Mesenchymal stem cell (in vitro differentiated cells and primary cell): ENCODE measurements at regions not wholly inside any gene's neighbourhood (a gene's known extent, or its start where the extent isn't known, plus 50 kb on each side); places are given as distances from the start of the nearest gene placed in this dataset.
A peak's percentile ranks its signal among the peaks of the same experiment; 100 is the strongest.

Source experiments
- DNase-seq: peaks from one replicate; pipeline ENCODE4 v3.0.0-alpha.2; 2013
- H2AFZ ChIP-seq: one replicate; pipeline ENCODE4 v1.6.1; 2013; ENCODE audit warnings: low read depth, mild to moderate bottlenecking, control low read depth, inconsistent platforms, low read length, moderate library complexity
- H2AK5ac ChIP-seq: 2 replicates; pipeline ENCODE4 v1.6.1; 2013; ENCODE audit warnings: low read length, moderate library complexity, mild to moderate bottlenecking, inconsistent platforms; ENCODE audit not compliant: severe bottlenecking
- H2BK120ac ChIP-seq: one replicate; pipeline ENCODE4 v1.6.1; 2013; ENCODE audit warnings: low read depth, mild to moderate bottlenecking, inconsistent platforms, low read length, moderate library complexity
- H2BK12ac ChIP-seq, 2 experiments: one replicate each; pipeline ENCODE4 v1.6.1; 2013; ENCODE audit warnings: inconsistent platforms in 2 of 2, low read length in 2 of 2, mild to moderate bottlenecking in 2 of 2, moderate library complexity in 2 of 2, control low read depth in 1 of 2
- H2BK15ac ChIP-seq: one replicate; pipeline ENCODE4 v1.6.1; 2013; ENCODE audit warnings: mild to moderate bottlenecking, low read depth, inconsistent platforms; ENCODE audit not compliant: poor library complexity, severe bottlenecking
- H2BK5ac ChIP-seq: 2 replicates; pipeline ENCODE4 v1.6.1; 2013; ENCODE audit warnings: low read depth, mild to moderate bottlenecking, low read length, control low read depth, inconsistent platforms; ENCODE audit not compliant: poor library complexity, severe bottlenecking
- H3K14ac ChIP-seq, 2 experiments: one replicate each; pipeline ENCODE4 v1.6.1; 2013; ENCODE audit warnings: inconsistent platforms in 2 of 2, low read length in 2 of 2, control low read depth in 1 of 2, mild to moderate bottlenecking in 1 of 2, moderate library complexity in 1 of 2
- H3K18ac ChIP-seq, 2 experiments: one replicate each; pipeline ENCODE4 v1.6.1; 2013; ENCODE audit warnings: inconsistent platforms in 2 of 2, low read length in 2 of 2, control low read depth in 1 of 2, low read depth in 1 of 2, mild to moderate bottlenecking in 1 of 2
- H3K23ac ChIP-seq, 2 experiments: one replicate each; pipeline ENCODE4 v1.6.1; 2013; ENCODE audit warnings: inconsistent platforms in 2 of 2, low read length in 2 of 2, mild to moderate bottlenecking in 2 of 2, moderate library complexity in 2 of 2, control low read depth in 1 of 2
- H3K27ac ChIP-seq: 2 replicates; pipeline ENCODE4 v1.5.1; 2013; ENCODE audit warnings: mild to moderate bottlenecking, moderate library complexity, low read length, control low read depth, inconsistent platforms; ENCODE audit not compliant: poor library complexity, severe bottlenecking
- H3K27me3 ChIP-seq, 2 experiments: 2 replicates each; pipeline versions ENCODE4 v1.6.1 to v1.7.0; 2013; ENCODE audit warnings: low read length in 2 of 2, mild to moderate bottlenecking in 2 of 2, moderate library complexity in 2 of 2, control low read depth in 1 of 2, inconsistent platforms in 1 of 2; ENCODE audit not compliant: control insufficient read depth in 1 of 2, insufficient read depth in 1 of 2
- H3K36me3 ChIP-seq, 2 experiments: 2 replicates each; pipeline versions ENCODE4 v1.6.1 to v1.7.0; 2013; ENCODE audit warnings: low read length in 2 of 2, control low read depth in 1 of 2, inconsistent platforms in 1 of 2, low read depth in 1 of 2, mild to moderate bottlenecking in 1 of 2; ENCODE audit not compliant: insufficient read depth in 2 of 2, control insufficient read depth in 1 of 2
- H3K4ac ChIP-seq, 2 experiments: one replicate each; pipeline ENCODE4 v1.6.1; 2013; ENCODE audit warnings: inconsistent platforms in 2 of 2, low read length in 2 of 2, mild to moderate bottlenecking in 2 of 2, moderate library complexity in 2 of 2, control low read depth in 1 of 2, low read depth in 1 of 2
- H3K4me1 ChIP-seq: 2 replicates; pipeline ENCODE4 v1.6.1; 2013; ENCODE audit warnings: low read depth, low read length, control low read depth; ENCODE audit not compliant: control insufficient read depth, insufficient read depth
- H3K4me2 ChIP-seq: 2 replicates; pipeline ENCODE4 v1.6.1; 2013; ENCODE audit warnings: low read length, mild to moderate bottlenecking, inconsistent platforms; ENCODE audit not compliant: poor library complexity, severe bottlenecking
- H3K4me3 ChIP-seq, 2 experiments: 2 replicates each; pipeline versions ENCODE4 v1.5.1 to v1.7.0; 2013; ENCODE audit warnings: low read length in 2 of 2, mild to moderate bottlenecking in 2 of 2, control low read depth in 1 of 2, low read depth in 1 of 2; ENCODE audit not compliant: insufficient read depth in 1 of 2
- H3K79me1 ChIP-seq: replicated peaks from 2 replicates; pipeline ENCODE4 v1.6.1; 2013; ENCODE audit warnings: mild to moderate bottlenecking, control low read depth, low read length, inconsistent platforms; ENCODE audit not compliant: poor library complexity, severe bottlenecking
- H3K9ac ChIP-seq: 2 replicates; pipeline ENCODE4 v1.7.0; 2013; ENCODE audit warnings: mild to moderate bottlenecking, low read length, moderate library complexity
- H3K9me3 ChIP-seq: 2 replicates; pipeline ENCODE4 v1.7.0; 2013; ENCODE audit warnings: mild to moderate bottlenecking, low read length; ENCODE audit not compliant: control insufficient read depth
- H4K8ac ChIP-seq: one replicate; pipeline ENCODE4 v1.6.1; 2013; ENCODE audit warnings: inconsistent platforms, mild to moderate bottlenecking, low read length, moderate library complexity
- H4K91ac ChIP-seq: one replicate; pipeline ENCODE4 v1.6.1; 2013; ENCODE audit warnings: mild to moderate bottlenecking, low read length, inconsistent platforms
- WGBS: methylation state at CpG from one replicate; pipeline ENCODE4 v1.1.7; 2013; ENCODE audit warnings: mixed read lengths; 5-methylcytosine and 5-hydroxymethylcytosine counted together

- peak overlapping the region in 1 of 2 experiments; percentile 63 for H3K14ac ChIP-seq
- DNase-seq, result peak; percentile 97
- peak overlapping the region in 1 of 2 experiments; percentile 26 for H3K4me3 ChIP-seq
- H4K91ac ChIP-seq, result peak overlapping the region; percentile 91
- WGBS, result 39% methylated on average over 20 of the region's 25 CpGs
- H3K4ac ChIP-seq, result peak overlapping the region; percentile 45 to 76
- H3K18ac ChIP-seq, result peak overlapping the region; percentile 91 to 96
- H2BK12ac ChIP-seq, result peak overlapping the region; percentile 80 to 81
- H3K23ac ChIP-seq, result no peak overlapping the region
- no peaks in the 10 kb centered on the region for H3K9me3 ChIP-seq
- H2BK5ac ChIP-seq, result no peak overlapping the region
- H2BK120ac ChIP-seq, result no peak overlapping the region
- H3K36me3 ChIP-seq, result no peaks in the 10 kb centered on the region
- no peak overlapping the region for H3K27ac ChIP-seq
- H2BK15ac ChIP-seq, result peak overlapping the region; percentile 87
- H2AFZ ChIP-seq, result peak overlapping the region; percentile 20
- H2AK5ac ChIP-seq, result no peak overlapping the region
- peak overlapping the region; percentile 81 for H3K9ac ChIP-seq
- H4K8ac ChIP-seq, result peak overlapping the region; percentile 90
- peaks cover 4 to 5% of the 10 kb centered on the region in 2 experiments for H3K27me3 ChIP-seq
- H3K4me1 ChIP-seq, result peaks cover 11% of the 10 kb centered on the region
- no peak overlapping the region for H3K4me2 ChIP-seq
- no peaks in the 10 kb centered on the region for H3K79me1 ChIP-seq
These were observed 124.2 kb downstream of the LY86 start for GRCh38 chr6:6712449-6713403.

GRCh38 chr6:6713657-6714056, 125.1 kb downstream of the LY86 start:
- peak; percentile 69 for DNase-seq
- no peak overlapping the region for H2AFZ ChIP-seq
- H3K9ac ChIP-seq, result peak overlapping the region; percentile 81
- no peak overlapping the region for H2BK15ac ChIP-seq
- peak overlapping the region in 1 of 2 experiments; percentile 26 for H3K4me3 ChIP-seq
- no peak overlapping the region for H2AK5ac ChIP-seq
- no peaks in the 10 kb centered on the region for H3K79me1 ChIP-seq
- no peak overlapping the region for H3K27ac ChIP-seq
- H3K4ac ChIP-seq, result no peak overlapping the region
- no peak overlapping the region for H4K8ac ChIP-seq
- no peak overlapping the region for H3K23ac ChIP-seq
- H3K27me3 ChIP-seq, result peaks cover 4 to 5% of the 10 kb centered on the region in 2 experiments
- no peak overlapping the region for H2BK12ac ChIP-seq
- H3K18ac ChIP-seq, result peak overlapping the region in 1 of 2 experiments; percentile 88
- no peak overlapping the region for H4K91ac ChIP-seq
- no peak overlapping the region for H2BK5ac ChIP-seq
- peaks cover 11% of the 10 kb centered on the region for H3K4me1 ChIP-seq
- H3K14ac ChIP-seq, result no peak overlapping the region
- no peak overlapping the region for H3K4me2 ChIP-seq
- no peaks in the 10 kb centered on the region for H3K36me3 ChIP-seq
- H3K9me3 ChIP-seq, result no peaks in the 10 kb centered on the region
- WGBS, result 63% methylated on average over 9 of the region's 9 CpGs
- no peak overlapping the region for H2BK120ac ChIP-seq

GRCh38 chr6:6714118-6714897, 125.8 kb downstream of the LY86 start:
- H4K8ac ChIP-seq, result peak overlapping the region; percentile 81
- peak; percentile 30 for DNase-seq
- H3K14ac ChIP-seq, result peak overlapping the region in 1 of 2 experiments; percentile 79
- 69% methylated on average over 11 of the region's 12 CpGs for WGBS
- H2BK15ac ChIP-seq, result no peak overlapping the region
- peaks cover 11% of the 10 kb centered on the region for H3K4me1 ChIP-seq
- H3K27ac ChIP-seq, result no peak overlapping the region
- no peak overlapping the region for H3K4me3 ChIP-seq
- H3K36me3 ChIP-seq, result no peaks in the 10 kb centered on the region
- H3K18ac ChIP-seq, result peak overlapping the region; percentile 37 to 88
- peak overlapping the region in 1 of 2 experiments; percentile 79 for H3K4ac ChIP-seq
- H3K9me3 ChIP-seq, result no peaks in the 10 kb centered on the region
- no peak overlapping the region for H2BK5ac ChIP-seq
- H4K91ac ChIP-seq, result peak overlapping the region; percentile 34
- peak overlapping the region; percentile 59 to 91 for H2BK12ac ChIP-seq
- no peak overlapping the region for H2BK120ac ChIP-seq
- no peak overlapping the region for H2AK5ac ChIP-seq
- H3K23ac ChIP-seq, result no peak overlapping the region
- no peaks in the 10 kb centered on the region for H3K79me1 ChIP-seq
- H3K9ac ChIP-seq, result peak overlapping the region; percentile 34
- H3K27me3 ChIP-seq, result peaks cover 4 to 5% of the 10 kb centered on the region in 2 experiments
- no peak overlapping the region for H3K4me2 ChIP-seq
- H2AFZ ChIP-seq, result no peak overlapping the region

GRCh38 chr6:6714953-6715352, 126.4 kb downstream of the LY86 start:
- H3K23ac ChIP-seq, result no peak overlapping the region
- no peaks in the 10 kb centered on the region for H3K9me3 ChIP-seq
- no peak overlapping the region for H3K9ac ChIP-seq
- DNase-seq, result peak; percentile 38
- no peak overlapping the region for H4K8ac ChIP-seq
- no peak overlapping the region for H3K4me3 ChIP-seq
- peaks cover 3 to 5% of the 10 kb centered on the region in 2 experiments for H3K27me3 ChIP-seq
- H3K4me1 ChIP-seq, result peaks cover 11% of the 10 kb centered on the region
- H2BK15ac ChIP-seq, result no peak overlapping the region
- no peak overlapping the region for H3K4me2 ChIP-seq
- WGBS, result 90% methylated on average over 7 of the region's 7 CpGs
- H2AK5ac ChIP-seq, result no peak overlapping the region
- H3K18ac ChIP-seq, result no peak overlapping the region
- H2BK12ac ChIP-seq, result no peak overlapping the region
- H3K36me3 ChIP-seq, result no peaks in the 10 kb centered on the region
- H3K4ac ChIP-seq, result no peak overlapping the region
- H3K14ac ChIP-seq, result no peak overlapping the region
- no peak overlapping the region for H2BK5ac ChIP-seq
- no peak overlapping the region for H2BK120ac ChIP-seq
- no peaks in the 10 kb centered on the region for H3K79me1 ChIP-seq
- H3K27ac ChIP-seq, result no peak overlapping the region
- no peak overlapping the region for H4K91ac ChIP-seq
- no peak overlapping the region for H2AFZ ChIP-seq
